ENCODE measurements at regions not wholly inside any gene's neighbourhood (a gene's known extent, or its start where the extent isn't known, plus 50 kb on each side); places are given as distances from the start of the nearest gene placed in this dataset.

GRCh38 chr4:178240891-178241290 is 798.7 kb upstream of the AGA start:
- TF ChIP-seq CTCF (IDR thresholded peaks at IDR 0.05) (no peak), POLR2A (IDR thresholded peaks at IDR 0.05; ENCODE audit: low read depth) (no peak), POLR2AphosphoS5 (IDR thresholded peaks at IDR 0.05) (no peak)

Data from esophagus muscularis mucosa (tissue), 3 donors.